ENCODE measurements at regions not wholly inside any gene's neighbourhood (a gene's known extent, or its start where the extent isn't known, plus 50 kb on each side); places are given as distances from the start of the nearest gene placed in this dataset.
A peak's percentile ranks its signal among the peaks of the same experiment; 100 is the strongest.
"Not testable (repeated sequence)": the region's sequence is repeated elsewhere in the genome, so short reads cannot be mapped to it uniquely, and the experiment has no call there.

GRCh38 chr5:158246661-158247060, 387.7 kb upstream of the CLINT1 start:
- Mint-ChIP-seq H3K4me1 (no peaks in the 10 kb centered on the region), H3K36me3 (no peaks in the 10 kb centered on the region), H3K4me3 (no peak overlapping the region), H3K27me3 (peaks cover 11% of the 10 kb centered on the region), H3K9me3 (peaks cover 3% of the 10 kb centered on the region), H3K27ac (no peak overlapping the region)
- no peak for ATAC-seq

- peaks cover 11% of the 10 kb centered on the region for H3K27me3 Mint-ChIP-seq
Observed at GRCh38 chr5:158245513-158245912, 386.6 kb upstream of the CLINT1 start.

GRCh38 chr5:158244882-158245281, 385.9 kb upstream of the CLINT1 start:
- H3K27me3 Mint-ChIP-seq, result peaks cover 11% of the 10 kb centered on the region
- no peak for ATAC-seq
- no peak overlapping the region for H3K27ac Mint-ChIP-seq
- H3K9me3 Mint-ChIP-seq, result peaks cover 3% of the 10 kb centered on the region
- no peaks in the 10 kb centered on the region for H3K36me3 Mint-ChIP-seq
- no peak overlapping the region for H3K4me3 Mint-ChIP-seq
- H3K4me1 Mint-ChIP-seq, result no peaks in the 10 kb centered on the region

More at GRCh38 chr5:158245513-158245912, 386.6 kb upstream of the CLINT1 start:
- Mint-ChIP-seq H3K27ac (no peak overlapping the region), H3K9me3 (peaks cover 3% of the 10 kb centered on the region), H3K4me1 (no peaks in the 10 kb centered on the region), H3K4me3 (no peak overlapping the region), H3K36me3 (no peaks in the 10 kb centered on the region)
- ATAC-seq, result no peak

- ATAC-seq, result no peak
Observed at GRCh38 chr5:158236511-158237335, 377.8 kb upstream of the CLINT1 start.

GRCh38 chr5:158235159-158235547, 376.2 kb upstream of the CLINT1 start:
- no peak for ATAC-seq
- peaks cover 10% of the 10 kb centered on the region for H3K4me1 Mint-ChIP-seq
- peaks cover 3% of the 10 kb centered on the region for H3K9me3 Mint-ChIP-seq
- H3K4me3 Mint-ChIP-seq, result no peak overlapping the region
- no peaks in the 10 kb centered on the region for H3K27me3 Mint-ChIP-seq
- H3K36me3 Mint-ChIP-seq, result no peaks in the 10 kb centered on the region
- H3K27ac Mint-ChIP-seq, result no peak overlapping the region

More at GRCh38 chr5:158236511-158237335, 377.8 kb upstream of the CLINT1 start:
- H3K4me1 Mint-ChIP-seq, result peaks cover 10% of the 10 kb centered on the region
- H3K4me3 Mint-ChIP-seq, result no peak overlapping the region
- no peaks in the 10 kb centered on the region for H3K27me3 Mint-ChIP-seq
- H3K27ac Mint-ChIP-seq, result no peak overlapping the region
- H3K36me3 Mint-ChIP-seq, result no peaks in the 10 kb centered on the region
- peaks cover 3% of the 10 kb centered on the region for H3K9me3 Mint-ChIP-seq

GRCh38 chr5:158234323-158235158, 375.6 kb upstream of the CLINT1 start:
- Mint-ChIP-seq H3K4me1 (peaks cover 10% of the 10 kb centered on the region), H3K27ac (no peak overlapping the region), H3K36me3 (no peaks in the 10 kb centered on the region), H3K9me3 (peaks cover 3% of the 10 kb centered on the region), H3K27me3 (no peaks in the 10 kb centered on the region), H3K4me3 (peak overlapping the region; percentile 36)
- ATAC-seq, result peak; percentile 80

GRCh38 chr5:158233735-158234322, 374.9 kb upstream of the CLINT1 start:
- Mint-ChIP-seq H3K27ac (no peak overlapping the region), H3K4me1 (peaks cover 10% of the 10 kb centered on the region), H3K36me3 (no peaks in the 10 kb centered on the region), H3K4me3 (no peak overlapping the region), H3K9me3 (peaks cover 3% of the 10 kb centered on the region), H3K27me3 (no peaks in the 10 kb centered on the region)
- peak; percentile 34 for ATAC-seq

- not testable (repeated sequence) for H3K4me3 Mint-ChIP-seq, ATAC-seq, H3K27ac Mint-ChIP-seq, H3K4me1 Mint-ChIP-seq, H3K9me3 Mint-ChIP-seq, H3K27me3 Mint-ChIP-seq, H3K36me3 Mint-ChIP-seq
Observed at GRCh38 chr5:158227314-158227713, 368.4 kb upstream of the CLINT1 start.

GRCh38 chr5:158226496-158226895, 367.6 kb upstream of the CLINT1 start:
- no peaks in the 10 kb centered on the region for H3K27me3 Mint-ChIP-seq
- H3K36me3 Mint-ChIP-seq, result no peaks in the 10 kb centered on the region
- H3K27ac Mint-ChIP-seq, result no peak overlapping the region
- H3K4me1 Mint-ChIP-seq, result peaks cover 6% of the 10 kb centered on the region
- no peaks in the 10 kb centered on the region for H3K9me3 Mint-ChIP-seq
- ATAC-seq, result no peak
- no peak overlapping the region for H3K4me3 Mint-ChIP-seq

- no peak for ATAC-seq
- no peaks in the 10 kb centered on the region for H3K36me3 Mint-ChIP-seq
- no peak overlapping the region for H3K4me3 Mint-ChIP-seq
- peaks cover 6% of the 10 kb centered on the region for H3K4me1 Mint-ChIP-seq
- H3K9me3 Mint-ChIP-seq, result no peaks in the 10 kb centered on the region
- no peak overlapping the region for H3K27ac Mint-ChIP-seq
- no peaks in the 10 kb centered on the region for H3K27me3 Mint-ChIP-seq
Observed at GRCh38 chr5:158224253-158224652, 365.3 kb upstream of the CLINT1 start.

GRCh38 chr5:158223054-158223600, 364.2 kb upstream of the CLINT1 start:
- no peak overlapping the region for H3K27ac Mint-ChIP-seq
- no peaks in the 10 kb centered on the region for H3K9me3 Mint-ChIP-seq
- H3K4me1 Mint-ChIP-seq, result peaks cover 6% of the 10 kb centered on the region
- H3K27me3 Mint-ChIP-seq, result no peaks in the 10 kb centered on the region
- no peaks in the 10 kb centered on the region for H3K36me3 Mint-ChIP-seq
- ATAC-seq, result no peak
- H3K4me3 Mint-ChIP-seq, result no peak overlapping the region

- Mint-ChIP-seq H3K4me1 (peaks cover 5% of the 10 kb centered on the region), H3K27me3 (no peaks in the 10 kb centered on the region), H3K36me3 (no peaks in the 10 kb centered on the region), H3K27ac (no peak overlapping the region), H3K9me3 (peaks cover 7% of the 10 kb centered on the region), H3K4me3 (no peak overlapping the region)
- ATAC-seq, result no peak
Observed at GRCh38 chr5:158212917-158213316, 354.0 kb upstream of the CLINT1 start.

- peaks cover 5% of the 10 kb centered on the region for H3K4me1 Mint-ChIP-seq
- H3K4me3 Mint-ChIP-seq, result no peak overlapping the region
- H3K27ac Mint-ChIP-seq, result no peak overlapping the region
- no peaks in the 10 kb centered on the region for H3K27me3 Mint-ChIP-seq
- peaks cover 7% of the 10 kb centered on the region for H3K9me3 Mint-ChIP-seq
- no peak for ATAC-seq
- no peaks in the 10 kb centered on the region for H3K36me3 Mint-ChIP-seq
Observed at GRCh38 chr5:158212237-158212636, 353.3 kb upstream of the CLINT1 start.

GRCh38 chr5:158209219-158209908, 350.4 kb upstream of the CLINT1 start:
- ATAC-seq, result no peak
- Mint-ChIP-seq H3K9me3 (peaks cover 7% of the 10 kb centered on the region), H3K27ac (no peak overlapping the region), H3K27me3 (no peaks in the 10 kb centered on the region), H3K4me3 (no peak overlapping the region), H3K36me3 (no peaks in the 10 kb centered on the region), H3K4me1 (peaks cover 5% of the 10 kb centered on the region)

- Mint-ChIP-seq H3K4me3 (no peak overlapping the region), H3K4me1 (peaks cover 5% of the 10 kb centered on the region), H3K27me3 (no peaks in the 10 kb centered on the region), H3K9me3 (peaks cover 7% of the 10 kb centered on the region), H3K27ac (no peak overlapping the region), H3K36me3 (no peaks in the 10 kb centered on the region)
- ATAC-seq, result no peak
Observed at GRCh38 chr5:158207733-158208132, 348.8 kb upstream of the CLINT1 start.

All from stimulated activated memory B cell treated with anti-CD40 and anti-IgM and Interleukin-4, amounts not matched to agents 10 μg/mL and 1 μg/mL and 100 μg/mL, for 72 hours (primary cell).